Esophagus squamous epithelium (tissue), 5 donors: ENCODE measurements at regions not wholly inside any gene's neighbourhood (a gene's known extent, or its start where the extent isn't known, plus 50 kb on each side); places are given as distances from the start of the nearest gene placed in this dataset.

ENCODE experiments used
- DNase-seq: peaks from one replicate; lab custom pipeline; 2025; lab: John Stamatoyannopoulos, UW
- H3K27ac ChIP-seq, 4 donors: fragments of 200-600 bp; sonication (generic); one replicate each; pipeline ENCODE4 v1.5.1; 2016 to 2019; ENCODE audit warnings: mild to moderate bottlenecking in 1 of 4
- H3K27me3 ChIP-seq, 4 donors: fragments of 200-600 bp; sonication (generic); 1 replicate in 3 of 4; 2 replicates in 1 of 4; pipeline versions ENCODE4 v1.5.1 to v1.6.0; 2017 to 2021; ENCODE audit warnings: antibody characterized with exemption in 1 of 4
- H3K36me3 ChIP-seq, 3 donors: fragments of 200-600 bp; sonication (generic); one replicate each; pipeline ENCODE4 v1.5.1; 2016 to 2019
- H3K4me1 ChIP-seq, 3 donors: fragments of 200-600 bp; sonication (generic); one replicate each; pipeline ENCODE4 v1.5.1; 2017 to 2019
- H3K4me3 ChIP-seq, 4 donors: fragments of 200-600 bp; sonication (generic); 1 replicate in 3 of 4; 2 replicates in 1 of 4; pipeline ENCODE4 v1.5.1; 2016 to 2019; ENCODE audit warnings: mild to moderate bottlenecking in 2 of 4, moderate library complexity in 1 of 4
- H3K9me3 ChIP-seq, 3 donors: fragments of 200-600 bp; sonication (generic); one replicate each; pipeline ENCODE4 v1.5.1; 2016 to 2019
- CTCF ChIP-seq, 6 experiments: fragments of 450-650 bp in 4 of 6; fragments of 200-600 bp in 2 of 6; sonication (generic) in 2 of 6; IDR thresholded peaks; one replicate each; pipeline ENCODE4 v1.5.1; 2016 to 2019; ENCODE audit warnings: antibody characterized with exemption in 6 of 6, mild to moderate bottlenecking in 4 of 6, moderate library complexity in 4 of 6
- POLR2A ChIP-seq, 4 donors: fragments of 450-650 bp; IDR thresholded peaks; one replicate each; pipeline ENCODE4 v1.6.1; 2017; ENCODE audit warnings: antibody characterized with exemption in 4 of 4, mild to moderate bottlenecking in 4 of 4, moderate library complexity in 3 of 4
- WGBS, 2 donors: methylation state at CpG; one replicate each; pipeline ENCODE4 v1.1.5; 2018; 5-methylcytosine and 5-hydroxymethylcytosine counted together
- intact Hi-C: fragments of 100-400 bp; cut with DNase I; formaldehyde crosslinking; loops from one replicate; pipeline ENCODE4 v1.15.0; 2022
- donor health status: DM: yes; HTN: yes; CAD: no.

GRCh38 chr14:95418858-95419257 is 97.6 kb downstream of the SYNE3 start:
- H3K9me3 ChIP-seq = no peaks in the 10 kb centered on the region
- no peaks in the 10 kb centered on the region for H3K4me1 ChIP-seq
- TF ChIP-seq POLR2A (IDR thresholded peaks at IDR 0.05) (no peak), CTCF (IDR thresholded peaks at IDR 0.05) (no peak)
- intact Hi-C loops = no loop called here
- 80 to 100% methylated on average over 3 of the region's 3 CpGs for WGBS, 2 donors
- no peak overlapping the region for H3K27ac ChIP-seq
- no peak for DNase-seq
- peaks cover 0 to 56% (median 6%) of the 10 kb centered on the region in 3 donors for H3K36me3 ChIP-seq
- H3K4me3 ChIP-seq = no peak overlapping the region
- no peaks in the 10 kb centered on the region for H3K27me3 ChIP-seq

GRCh38 chr14:95417492-95417891 is 97.8 kb upstream of the CLMN start:
- WGBS, 2 donors = 89 to 94% methylated on average over 6 to 7 of the region's 7 CpGs
- Histone ChIP-seq H3K4me1 (no peaks in the 10 kb centered on the region), H3K36me3 (peaks cover 0 to 55% (median 6%) of the 10 kb centered on the region in 3 donors), H3K27ac (no peak overlapping the region), H3K9me3 (no peaks in the 10 kb centered on the region), H3K27me3 (no peaks in the 10 kb centered on the region), H3K4me3 (no peak overlapping the region)
- DNase-seq = no peak
- intact Hi-C loops = no loop called here
- TF ChIP-seq CTCF (IDR thresholded peaks at IDR 0.05) (no peak), POLR2A (IDR thresholded peaks at IDR 0.05) (no peak)

GRCh38 chr14:95415993-95416392 is 96.3 kb upstream of the CLMN start:
- intact Hi-C loops = no loop called here
- Histone ChIP-seq H3K4me3 (no peak overlapping the region), H3K36me3 (peaks cover 0 to 40% (median 6%) of the 10 kb centered on the region in 3 donors), H3K27ac (no peak overlapping the region), H3K27me3 (no peaks in the 10 kb centered on the region), H3K9me3 (no peaks in the 10 kb centered on the region), H3K4me1 (no peaks in the 10 kb centered on the region)
- 89 to 96% methylated on average over 8 of the region's 8 CpGs for WGBS, 2 donors
- no peak for DNase-seq
- TF ChIP-seq POLR2A (IDR thresholded peaks at IDR 0.05) = no peak
- no peak for TF ChIP-seq CTCF (IDR thresholded peaks at IDR 0.05)

GRCh38 chr14:95413289-95414215 is 93.8 kb upstream of the CLMN start:
- Histone ChIP-seq H3K27ac (no peak overlapping the region), H3K4me3 (no peak overlapping the region), H3K9me3 (no peaks in the 10 kb centered on the region), H3K4me1 (peaks cover 0 to 18% (median 0%) of the 10 kb centered on the region in 3 donors), H3K36me3 (peaks cover 0 to 23% (median 6%) of the 10 kb centered on the region in 3 donors), H3K27me3 (no peaks in the 10 kb centered on the region)
- WGBS, 2 donors = 71% methylated on average over 8 to 10 of the region's 11 CpGs
- DNase-seq = no peak
- TF ChIP-seq POLR2A (IDR thresholded peaks at IDR 0.05) = no peak
- no peak for TF ChIP-seq CTCF (IDR thresholded peaks at IDR 0.05)
- intact Hi-C loops = no loop called here

GRCh38 chr14:95410838-95411237 is 91.1 kb upstream of the CLMN start:
- WGBS, 2 donors = 88 to 100% methylated on average over 2 of the region's 2 CpGs
- DNase-seq = no peak
- Histone ChIP-seq H3K9me3 (no peaks in the 10 kb centered on the region), H3K4me3 (no peak overlapping the region), H3K27me3 (no peaks in the 10 kb centered on the region), H3K36me3 (no peaks in the 10 kb centered on the region), H3K4me1 (peaks cover 0 to 24% (median 0%) of the 10 kb centered on the region in 3 donors), H3K27ac (no peak overlapping the region)
- TF ChIP-seq CTCF (IDR thresholded peaks at IDR 0.05) (no peak), POLR2A (IDR thresholded peaks at IDR 0.05) (no peak)
- intact Hi-C loops = no loop called here
